ENCODE measurements at regions not wholly inside any gene's neighbourhood (a gene's known extent, or its start where the extent isn't known, plus 50 kb on each side); places are given as distances from the start of the nearest gene placed in this dataset.
A peak's percentile ranks its signal among the peaks of the same experiment; 100 is the strongest.

GRCh38 chr18:61989138-61989537, 96.3 kb upstream of the RNF152 start:
- Mint-ChIP-seq H3K36me3 (ENCODE audit: low read depth) (no peaks in the 10 kb centered on the region), H3K27me3 (ENCODE audit: low read depth) (peaks cover 10% of the 10 kb centered on the region), H3K4me1 (ENCODE audit: low read depth) (peaks cover 2% of the 10 kb centered on the region), H3K27ac (no peak overlapping the region), H3K4me3 (no peak overlapping the region), H3K9me3 (no peaks in the 10 kb centered on the region)
- DNase-seq (ENCODE audit: low spot score), result no peak

GRCh38 chr18:61988100-61988499, 95.3 kb upstream of the RNF152 start:
- Mint-ChIP-seq H3K9me3 (no peaks in the 10 kb centered on the region), H3K36me3 (ENCODE audit: low read depth) (no peaks in the 10 kb centered on the region), H3K4me1 (ENCODE audit: low read depth) (no peaks in the 10 kb centered on the region), H3K27me3 (ENCODE audit: low read depth) (peaks cover 9% of the 10 kb centered on the region), H3K27ac (no peak overlapping the region), H3K4me3 (no peak overlapping the region)
- no peak for DNase-seq (ENCODE audit: low spot score)

GRCh38 chr18:61985681-61986080, 92.9 kb upstream of the RNF152 start:
- H3K4me3 Mint-ChIP-seq, result no peak overlapping the region
- no peaks in the 10 kb centered on the region for H3K4me1 Mint-ChIP-seq (ENCODE audit: low read depth)
- no peaks in the 10 kb centered on the region for H3K9me3 Mint-ChIP-seq
- DNase-seq (ENCODE audit: low spot score), result no peak
- peaks cover 8% of the 10 kb centered on the region for H3K27me3 Mint-ChIP-seq (ENCODE audit: low read depth)
- H3K36me3 Mint-ChIP-seq (ENCODE audit: low read depth), result no peaks in the 10 kb centered on the region
- H3K27ac Mint-ChIP-seq, result no peak overlapping the region

GRCh38 chr18:61984349-61984748, 91.5 kb upstream of the RNF152 start:
- H3K4me3 Mint-ChIP-seq, result no peak overlapping the region
- DNase-seq (ENCODE audit: low spot score), result no peak
- H3K9me3 Mint-ChIP-seq, result no peaks in the 10 kb centered on the region
- H3K27me3 Mint-ChIP-seq (ENCODE audit: low read depth), result peaks cover 8% of the 10 kb centered on the region
- no peaks in the 10 kb centered on the region for H3K36me3 Mint-ChIP-seq (ENCODE audit: low read depth)
- H3K27ac Mint-ChIP-seq, result no peak overlapping the region
- peaks cover 4% of the 10 kb centered on the region for H3K4me1 Mint-ChIP-seq (ENCODE audit: low read depth)

- H3K27me3 Mint-ChIP-seq (ENCODE audit: low read depth), result peaks cover 9% of the 10 kb centered on the region
- no peak overlapping the region for H3K27ac Mint-ChIP-seq
- H3K9me3 Mint-ChIP-seq, result no peaks in the 10 kb centered on the region
- H3K36me3 Mint-ChIP-seq (ENCODE audit: low read depth), result no peaks in the 10 kb centered on the region
- no peak for DNase-seq (ENCODE audit: low spot score)
- no peak overlapping the region for H3K4me3 Mint-ChIP-seq
- H3K4me1 Mint-ChIP-seq (ENCODE audit: low read depth), result peaks cover 4% of the 10 kb centered on the region
Observed at GRCh38 chr18:61982475-61982874, 89.7 kb upstream of the RNF152 start.

- peaks cover 8% of the 10 kb centered on the region for H3K27me3 Mint-ChIP-seq (ENCODE audit: low read depth)
- H3K9me3 Mint-ChIP-seq, result no peaks in the 10 kb centered on the region
- DNase-seq (ENCODE audit: low spot score), result no peak
- no peak overlapping the region for H3K4me3 Mint-ChIP-seq
- H3K4me1 Mint-ChIP-seq (ENCODE audit: low read depth), result peaks cover 18% of the 10 kb centered on the region
- H3K36me3 Mint-ChIP-seq (ENCODE audit: low read depth), result no peaks in the 10 kb centered on the region
- no peak overlapping the region for H3K27ac Mint-ChIP-seq
Observed at GRCh38 chr18:61980355-61980754, 87.5 kb upstream of the RNF152 start.

GRCh38 chr18:61975526-61976326, 82.9 kb upstream of the RNF152 start:
- Mint-ChIP-seq H3K27me3 (ENCODE audit: low read depth) (peaks cover 2% of the 10 kb centered on the region), H3K27ac (peak overlapping the region; percentile 32), H3K4me1 (ENCODE audit: low read depth) (peaks cover 18% of the 10 kb centered on the region), H3K9me3 (no peaks in the 10 kb centered on the region), H3K36me3 (ENCODE audit: low read depth) (no peaks in the 10 kb centered on the region), H3K4me3 (no peak overlapping the region)
- peak; percentile 39 for DNase-seq (ENCODE audit: low spot score)

GRCh38 chr18:61973273-61974115, 80.7 kb upstream of the RNF152 start:
- H3K4me1 Mint-ChIP-seq (ENCODE audit: low read depth), result peaks cover 14% of the 10 kb centered on the region
- H3K27me3 Mint-ChIP-seq (ENCODE audit: low read depth), result no peaks in the 10 kb centered on the region
- no peaks in the 10 kb centered on the region for H3K9me3 Mint-ChIP-seq
- H3K36me3 Mint-ChIP-seq (ENCODE audit: low read depth), result no peaks in the 10 kb centered on the region
- DNase-seq (ENCODE audit: low spot score), result no peak
- no peak overlapping the region for H3K4me3 Mint-ChIP-seq
- no peak overlapping the region for H3K27ac Mint-ChIP-seq

GRCh38 chr18:61972389-61973264, 79.8 kb upstream of the RNF152 start:
- no peak for DNase-seq (ENCODE audit: low spot score)
- Mint-ChIP-seq H3K27ac (no peak overlapping the region), H3K9me3 (no peaks in the 10 kb centered on the region), H3K4me3 (no peak overlapping the region), H3K4me1 (ENCODE audit: low read depth) (peaks cover 14% of the 10 kb centered on the region), H3K36me3 (ENCODE audit: low read depth) (no peaks in the 10 kb centered on the region), H3K27me3 (ENCODE audit: low read depth) (no peaks in the 10 kb centered on the region)

- peaks cover 14% of the 10 kb centered on the region for H3K27me3 Mint-ChIP-seq (ENCODE audit: low read depth)
- no peak for DNase-seq (ENCODE audit: low spot score)
- no peak overlapping the region for H3K4me3 Mint-ChIP-seq
- no peaks in the 10 kb centered on the region for H3K9me3 Mint-ChIP-seq
- H3K36me3 Mint-ChIP-seq (ENCODE audit: low read depth), result no peaks in the 10 kb centered on the region
- no peak overlapping the region for H3K27ac Mint-ChIP-seq
- H3K4me1 Mint-ChIP-seq (ENCODE audit: low read depth), result no peaks in the 10 kb centered on the region
Observed at GRCh38 chr18:61967252-61967891, 74.6 kb upstream of the RNF152 start.

GRCh38 chr18:61965311-61965710, 72.5 kb upstream of the RNF152 start:
- H3K36me3 Mint-ChIP-seq (ENCODE audit: low read depth), result no peaks in the 10 kb centered on the region
- no peaks in the 10 kb centered on the region for H3K9me3 Mint-ChIP-seq
- H3K27me3 Mint-ChIP-seq (ENCODE audit: low read depth), result peaks cover 25% of the 10 kb centered on the region
- no peak for DNase-seq (ENCODE audit: low spot score)
- no peak overlapping the region for H3K4me3 Mint-ChIP-seq
- no peaks in the 10 kb centered on the region for H3K4me1 Mint-ChIP-seq (ENCODE audit: low read depth)
- H3K27ac Mint-ChIP-seq, result no peak overlapping the region

GRCh38 chr18:61964616-61965015, 71.8 kb upstream of the RNF152 start:
- Mint-ChIP-seq H3K4me1 (ENCODE audit: low read depth) (peaks cover 2% of the 10 kb centered on the region), H3K27ac (no peak overlapping the region), H3K4me3 (no peak overlapping the region), H3K36me3 (ENCODE audit: low read depth) (no peaks in the 10 kb centered on the region), H3K27me3 (ENCODE audit: low read depth) (peaks cover 29% of the 10 kb centered on the region), H3K9me3 (no peaks in the 10 kb centered on the region)
- DNase-seq (ENCODE audit: low spot score), result no peak

GRCh38 chr18:61963705-61964104, 70.9 kb upstream of the RNF152 start:
- Mint-ChIP-seq H3K4me1 (ENCODE audit: low read depth) (peaks cover 4% of the 10 kb centered on the region), H3K9me3 (no peaks in the 10 kb centered on the region), H3K4me3 (no peak overlapping the region)

More at GRCh38 chr18:61963705-61964104, 70.9 kb upstream of the RNF152 start:
- Mint-ChIP-seq H3K36me3 (ENCODE audit: low read depth) (no peaks in the 10 kb centered on the region), H3K27me3 (ENCODE audit: low read depth) (peaks cover 37% of the 10 kb centered on the region), H3K27ac (no peak overlapping the region)
- DNase-seq (ENCODE audit: low spot score), result no peak

Measured in T-helper 2 cell treated with Interferon-gamma antibody and Interleukin-4, amounts not matched to agents 5 μg/mL and 100 μg/mL, for 36 hours (primary cell).